ENCODE measurements at regions not wholly inside any gene's neighbourhood (a gene's known extent, or its start where the extent isn't known, plus 50 kb on each side); places are given as distances from the start of the nearest gene placed in this dataset.

DNA sequence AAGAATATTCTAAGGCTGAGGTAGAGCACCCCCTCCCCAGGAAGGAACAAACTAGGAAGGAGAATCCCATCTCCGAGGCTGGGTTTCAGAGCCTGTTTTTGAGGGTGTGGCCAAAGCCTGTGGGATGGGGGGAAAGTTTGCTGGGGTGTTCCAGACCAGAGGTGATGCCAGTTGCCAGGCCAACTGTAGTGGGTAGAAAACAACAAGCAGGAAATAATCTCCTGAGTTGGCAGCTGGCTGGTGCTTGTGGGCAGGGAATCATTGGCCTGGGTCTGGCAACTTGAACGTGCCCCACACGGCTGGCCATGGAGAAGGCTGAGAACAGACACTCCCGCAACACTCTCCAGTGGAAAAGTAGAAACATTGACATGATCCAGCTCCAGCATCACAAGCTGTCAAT lies 385.6 kb downstream of the ETS1 start:
- Histone ChIP-seq H3K4me1 (no peaks in the 10 kb centered on the region), H3K27ac (no peak overlapping the region), H3K4me3 (no peak overlapping the region), H3K27me3 (ENCODE audit: low read depth) (no peaks in the 10 kb centered on the region), H3K36me3 (no peaks in the 10 kb centered on the region), H3K9me3 (no peaks in the 10 kb centered on the region)
- intact Hi-C loops (cut with DNase I): no loop called here
- TF ChIP-seq, protein P1, sequence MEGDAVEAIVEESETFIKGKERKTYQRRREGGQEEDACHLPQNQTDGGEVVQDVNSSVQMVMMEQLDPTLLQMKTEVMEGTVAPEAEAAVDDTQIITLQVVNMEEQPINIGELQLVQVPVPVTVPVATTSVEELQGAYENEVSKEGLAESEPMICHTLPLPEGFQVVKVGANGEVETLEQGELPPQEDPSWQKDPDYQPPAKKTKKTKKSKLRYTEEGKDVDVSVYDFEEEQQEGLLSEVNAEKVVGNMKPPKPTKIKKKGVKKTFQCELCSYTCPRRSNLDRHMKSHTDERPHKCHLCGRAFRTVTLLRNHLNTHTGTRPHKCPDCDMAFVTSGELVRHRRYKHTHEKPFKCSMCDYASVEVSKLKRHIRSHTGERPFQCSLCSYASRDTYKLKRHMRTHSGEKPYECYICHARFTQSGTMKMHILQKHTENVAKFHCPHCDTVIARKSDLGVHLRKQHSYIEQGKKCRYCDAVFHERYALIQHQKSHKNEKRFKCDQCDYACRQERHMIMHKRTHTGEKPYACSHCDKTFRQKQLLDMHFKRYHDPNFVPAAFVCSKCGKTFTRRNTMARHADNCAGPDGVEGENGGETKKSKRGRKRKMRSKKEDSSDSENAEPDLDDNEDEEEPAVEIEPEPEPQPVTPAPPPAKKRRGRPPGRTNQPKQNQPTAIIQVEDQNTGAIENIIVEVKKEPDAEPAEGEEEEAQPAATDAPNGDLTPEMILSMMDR (IDR thresholded peaks at IDR 0.05): no peak
- ATAC-seq (no peak), DNase-seq (no peak)

DNA sequence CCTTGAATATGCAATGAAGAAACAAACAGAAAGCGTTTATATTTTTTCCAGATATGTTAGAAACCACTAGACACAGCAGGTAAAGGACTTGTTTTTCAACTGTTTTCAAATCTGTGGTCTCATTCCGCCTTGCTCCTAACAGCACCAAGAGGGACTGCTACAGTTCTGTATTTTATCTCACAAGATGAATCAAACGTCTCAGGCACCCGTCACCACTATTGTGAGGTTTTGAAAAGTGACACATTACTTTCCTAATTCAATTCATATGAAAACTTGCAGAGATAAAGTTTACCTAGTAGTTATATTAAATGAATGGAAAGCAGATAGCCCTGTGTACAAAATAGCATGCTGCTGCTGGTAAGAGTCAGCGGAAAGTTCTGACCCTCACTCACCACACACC lies 386.3 kb downstream of the ETS1 start:
- Histone ChIP-seq H3K4me1 (no peaks in the 10 kb centered on the region), H3K27ac (no peak overlapping the region), H3K36me3 (no peaks in the 10 kb centered on the region), H3K27me3 (ENCODE audit: low read depth) (no peaks in the 10 kb centered on the region), H3K4me3 (no peak overlapping the region), H3K9me3 (no peaks in the 10 kb centered on the region)
- no peak for DNase-seq
- intact Hi-C loops (cut with DNase I): no loop called here
- TF ChIP-seq, protein P1 (IDR thresholded peaks at IDR 0.05): no peak
- no peak for ATAC-seq

DNA sequence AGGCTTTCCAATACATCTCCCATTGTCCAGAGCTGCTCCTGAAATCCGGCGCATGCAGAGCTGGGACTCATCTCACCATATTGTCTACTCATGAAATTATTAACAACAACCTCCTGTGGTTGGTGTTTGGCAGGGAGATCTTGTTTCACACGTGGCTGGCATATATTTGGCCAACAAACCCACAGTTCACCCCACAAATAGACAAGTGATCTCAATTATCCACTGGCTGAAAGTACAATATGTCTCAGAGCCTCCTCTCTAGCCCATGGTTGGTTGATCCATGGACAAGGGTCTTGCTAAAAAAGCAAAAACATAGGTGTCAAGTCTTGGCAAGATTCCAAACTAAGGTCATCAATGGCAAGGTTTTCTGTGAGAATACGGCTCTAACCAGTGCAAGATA lies 386.9 kb downstream of the ETS1 start:
- H3K9me3 ChIP-seq: no peaks in the 10 kb centered on the region
- no peaks in the 10 kb centered on the region for H3K36me3 ChIP-seq
- no peak overlapping the region for H3K4me3 ChIP-seq
- TF ChIP-seq, protein P1 (IDR thresholded peaks at IDR 0.05): no peak
- no peak overlapping the region for H3K27ac ChIP-seq
- H3K27me3 ChIP-seq (ENCODE audit: low read depth): no peaks in the 10 kb centered on the region
- intact Hi-C loops (cut with DNase I): no loop called here
- peaks cover 5% of the 10 kb centered on the region for H3K4me1 ChIP-seq
- DNase-seq: no peak
- no peak for ATAC-seq

DNA sequence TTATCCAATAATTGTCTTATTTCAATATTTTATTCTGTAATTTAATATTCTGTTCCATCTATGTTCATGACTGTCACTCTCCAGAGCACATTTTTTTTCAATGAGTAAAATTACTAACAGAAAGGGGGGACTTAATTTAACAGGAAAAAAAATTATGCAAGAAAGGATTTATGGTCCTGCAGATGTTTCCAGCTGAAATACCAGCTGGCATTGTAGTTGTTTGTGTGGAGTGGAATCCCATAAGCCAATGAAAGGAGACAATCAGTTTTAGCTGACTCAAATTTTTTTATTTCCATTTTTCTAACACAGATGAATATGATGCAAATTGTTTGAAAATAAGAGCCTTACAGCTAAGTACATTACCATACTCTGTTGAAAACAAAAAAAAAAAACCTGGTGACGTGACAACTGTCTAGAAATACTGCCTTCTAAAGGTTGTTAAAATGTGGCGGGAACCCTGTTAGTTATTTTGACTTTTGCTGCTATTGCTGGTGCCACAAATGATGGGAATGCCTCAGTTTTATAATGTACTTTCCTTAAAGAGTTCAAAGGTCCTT lies 389.1 kb downstream of the ETS1 start:
- H3K27ac ChIP-seq: no peak overlapping the region
- no peaks in the 10 kb centered on the region for H3K27me3 ChIP-seq (ENCODE audit: low read depth)
- no peaks in the 10 kb centered on the region for H3K36me3 ChIP-seq
- TF ChIP-seq, protein P1 (IDR thresholded peaks at IDR 0.05): no peak
- intact Hi-C loops (cut with DNase I): no loop called here
- no peaks in the 10 kb centered on the region for H3K9me3 ChIP-seq
- ATAC-seq: no peak
- no peak overlapping the region for H3K4me3 ChIP-seq
- no peak for DNase-seq
- peaks cover 20% of the 10 kb centered on the region for H3K4me1 ChIP-seq

DNA sequence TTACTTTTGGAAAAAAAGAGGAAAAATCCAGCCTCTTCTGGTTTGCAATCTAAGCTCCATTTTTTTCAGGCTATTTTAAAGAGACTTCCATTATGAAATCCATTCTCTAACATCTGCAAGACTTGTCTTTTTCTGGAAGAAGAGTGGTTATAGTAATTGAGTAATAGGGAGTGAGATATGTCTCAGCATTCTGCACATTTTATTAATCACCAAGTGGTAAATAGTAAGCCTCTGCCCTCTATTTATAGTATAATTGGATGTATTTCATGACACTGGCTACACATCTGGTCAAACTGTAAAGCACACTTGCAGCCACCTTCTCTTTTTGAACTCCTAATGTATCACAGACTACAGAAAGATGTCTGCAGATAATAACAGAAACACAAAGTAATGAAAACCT lies 391.1 kb downstream of the ETS1 start:
- H3K4me1 ChIP-seq: peaks cover 20% of the 10 kb centered on the region
- no peak for ATAC-seq
- intact Hi-C loops (cut with DNase I): no loop called here
- no peaks in the 10 kb centered on the region for H3K27me3 ChIP-seq (ENCODE audit: low read depth)
- TF ChIP-seq, protein P1 (IDR thresholded peaks at IDR 0.05): no peak
- H3K9me3 ChIP-seq: no peaks in the 10 kb centered on the region
- DNase-seq: no peak
- H3K4me3 ChIP-seq: no peak overlapping the region
- H3K27ac ChIP-seq: no peak overlapping the region
- H3K36me3 ChIP-seq: no peaks in the 10 kb centered on the region

DNA sequence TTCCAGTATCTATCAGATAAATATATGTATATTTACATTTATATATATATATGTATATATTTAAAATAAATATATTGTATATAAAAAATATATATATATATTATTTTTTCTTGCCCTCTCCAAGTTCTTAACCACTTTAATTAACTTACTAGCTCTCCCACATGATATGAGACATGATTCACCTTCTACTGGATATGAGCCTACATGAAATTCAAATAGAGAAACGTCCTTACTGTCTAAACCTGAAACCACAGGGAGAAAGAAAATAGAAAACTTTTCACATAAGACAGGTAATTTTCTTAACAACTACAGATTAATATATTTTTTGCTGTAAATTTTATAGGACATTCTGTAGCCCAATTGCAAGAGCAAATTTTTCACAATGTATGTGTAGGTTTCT lies 391.6 kb downstream of the ETS1 start:
- ATAC-seq (no peak), DNase-seq (no peak)
- no peaks in the 10 kb centered on the region for H3K9me3 ChIP-seq
- TF ChIP-seq, protein P1 (IDR thresholded peaks at IDR 0.05): no peak
- intact Hi-C loops (cut with DNase I): no loop called here
- no peak overlapping the region for H3K27ac ChIP-seq
- no peaks in the 10 kb centered on the region for H3K36me3 ChIP-seq
- H3K4me1 ChIP-seq: peaks cover 21% of the 10 kb centered on the region
- H3K4me3 ChIP-seq: no peak overlapping the region
- no peaks in the 10 kb centered on the region for H3K27me3 ChIP-seq (ENCODE audit: low read depth)

All from lower lobe of right lung (tissue), 2 donors.